Sciatic nerve (tissue), 2 donors: ENCODE measurements at regions not wholly inside any gene's neighbourhood (a gene's known extent, or its start where the extent isn't known, plus 50 kb on each side); places are given as distances from the start of the nearest gene placed in this dataset.
"Not testable (repeated sequence)": the region's sequence is repeated elsewhere in the genome, so short reads cannot be mapped to it uniquely, and the experiment has no call there.

Experiments used
- ATAC-seq: fragments of 200-7000 bp; cut with Tn5 transposase; one replicate; pipeline ENCODE4 v1.9.1; 2020; ENCODE audit warnings: mild to moderate bottlenecking, moderate library complexity
- DNase-seq: peaks from one replicate; pipeline ENCODE4 v3.0.0-alpha.2; 2020; ENCODE audit warnings: low spot score
- intact Hi-C: fragments of 100-400 bp; cut with DNase I; formaldehyde crosslinking; loops from one replicate; pipeline ENCODE4 v1.14.2; 2022
- donor health status: DM: no; HTN: no; CAD: no.
- donor health status: DM: no; HTN: no; CAD: no.

DNA sequence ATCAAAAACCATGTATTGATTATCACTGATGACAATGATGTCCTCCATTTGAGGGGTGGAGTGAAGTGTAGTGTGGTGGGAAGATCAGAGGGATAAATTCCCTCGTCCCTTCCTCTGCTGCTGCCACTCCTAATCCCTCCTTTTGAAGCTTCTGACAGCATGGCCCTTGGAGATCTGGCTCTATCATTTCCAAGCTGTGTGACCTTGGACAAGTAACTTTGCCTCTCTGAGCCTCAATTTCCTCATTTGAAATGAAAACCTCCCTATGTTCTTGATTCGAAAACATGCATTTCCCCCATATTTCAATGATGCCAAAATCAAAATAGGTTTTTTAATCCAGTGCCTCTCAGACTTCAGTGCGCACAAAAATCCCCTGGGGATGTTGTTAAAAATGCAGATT is 231.6 kb downstream of the RBM19 start:
- DNase-seq (no peak), ATAC-seq (no peak)
- intact Hi-C loops = no loop called here

DNA sequence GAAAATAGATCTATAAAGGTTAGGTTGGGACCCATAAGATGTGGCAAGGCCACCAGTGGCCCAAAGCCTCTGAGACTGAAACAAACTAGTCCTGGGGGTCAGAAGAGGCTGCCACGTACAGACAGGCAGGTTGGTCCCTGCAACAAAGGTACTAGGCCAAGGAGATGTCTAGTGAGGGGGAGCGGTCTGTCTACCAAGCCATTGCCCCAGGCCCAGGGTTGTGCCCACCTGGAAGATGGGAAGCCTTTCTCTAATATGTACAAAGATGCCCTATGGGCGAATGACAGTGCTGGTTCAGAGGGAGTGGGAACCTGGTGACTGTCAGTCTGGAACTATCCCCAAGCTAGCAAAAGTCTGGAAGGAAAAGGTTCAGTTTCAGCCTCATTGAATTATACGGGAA is 233.2 kb downstream of the RBM19 start:
- intact Hi-C loops = no loop called here
- no peak for ATAC-seq
- no peak for DNase-seq

GRCh38 chr12:113727651-113728061 is 238.5 kb downstream of the RBM19 start:
- no peak for DNase-seq
- intact Hi-C loops = loop anchor here (5.0 kb wide), 1 partner anchor 600 kb away; no protein-coding TSS in a partner anchor
- no peak for ATAC-seq

DNA sequence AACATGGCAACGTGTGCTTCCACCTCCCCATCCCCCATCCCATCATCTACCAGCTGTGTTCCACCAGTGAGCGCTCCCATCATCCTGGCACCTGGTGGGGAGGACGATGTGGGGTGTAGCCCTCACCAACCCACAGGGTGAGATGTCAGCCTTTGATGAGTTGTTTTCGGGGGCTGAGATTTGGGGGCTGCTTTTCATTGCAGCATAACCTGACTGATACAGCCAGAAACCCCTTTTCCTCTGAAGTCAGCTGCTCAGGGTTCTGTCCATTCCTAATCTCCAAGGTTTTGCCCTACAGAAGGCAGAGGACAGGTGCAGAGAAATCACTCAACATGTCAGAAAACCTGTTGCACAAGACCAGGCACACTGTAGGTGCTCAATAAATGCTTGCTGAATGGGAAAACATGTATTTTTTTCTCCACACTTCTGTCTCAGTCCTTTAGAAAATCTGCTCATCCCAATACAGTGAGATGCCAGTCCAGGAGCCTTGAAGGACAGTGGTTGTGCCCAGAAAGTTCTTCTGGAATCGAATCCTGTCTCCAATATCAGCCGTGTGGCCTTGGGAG is 239.8 kb downstream of the RBM19 start:
- DNase-seq (no peak), ATAC-seq (no peak)
- intact Hi-C loops = loop anchor here (5.0 kb wide), 1 partner anchor 601 kb away; no protein-coding TSS in a partner anchor

DNA sequence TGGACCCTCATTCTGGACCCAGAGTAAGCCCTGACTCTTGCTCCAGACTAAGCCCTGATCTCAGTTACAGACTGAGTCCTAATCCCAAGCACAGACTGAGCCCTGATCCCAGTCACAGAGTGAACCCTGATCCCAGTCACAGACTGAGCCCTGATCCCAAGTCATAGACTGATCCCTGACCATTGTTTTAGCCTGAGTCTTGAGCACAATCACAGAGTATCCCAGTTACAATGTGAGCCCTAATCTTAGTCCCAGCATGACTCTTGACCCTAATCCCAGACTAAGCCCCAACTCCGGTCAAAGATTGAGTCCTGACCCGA is 240.6 kb downstream of the RBM19 start:
- intact Hi-C loops = loop anchor here (5.0 kb wide), 1 partner anchor 602 kb away; no protein-coding TSS in a partner anchor
- ATAC-seq (no peak), DNase-seq (no peak)

- intact Hi-C loops = loop anchor here (5.0 kb wide), 1 partner anchor 602 kb away; no protein-coding TSS in a partner anchor
- DNase-seq = no peak
- ATAC-seq = no peak
Observed at GRCh38 chr12:113724794-113725556, 241.2 kb downstream of the RBM19 start.

DNA sequence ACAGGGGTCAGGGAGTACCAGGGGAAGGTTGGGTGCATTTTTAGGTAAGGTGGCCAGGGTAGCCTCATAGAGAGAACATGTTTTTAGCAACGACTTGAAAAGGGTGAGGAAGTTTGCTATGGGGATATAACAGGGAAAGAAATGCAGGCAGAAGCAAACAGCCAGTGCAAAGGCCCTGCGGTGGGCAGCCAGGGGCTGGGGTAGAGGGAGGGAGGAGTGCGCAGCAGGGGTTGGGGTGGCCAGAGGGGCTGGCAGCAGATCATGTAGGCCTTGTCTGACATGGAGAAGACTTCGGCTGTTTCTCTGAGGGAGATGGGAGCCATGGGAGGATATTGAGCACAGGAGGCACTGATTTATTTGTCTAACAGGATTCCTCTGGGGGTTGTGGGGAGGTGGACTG is 242.5 kb downstream of the RBM19 start:
- ATAC-seq = no peak
- intact Hi-C loops = no loop called here
- no peak for DNase-seq

DNA sequence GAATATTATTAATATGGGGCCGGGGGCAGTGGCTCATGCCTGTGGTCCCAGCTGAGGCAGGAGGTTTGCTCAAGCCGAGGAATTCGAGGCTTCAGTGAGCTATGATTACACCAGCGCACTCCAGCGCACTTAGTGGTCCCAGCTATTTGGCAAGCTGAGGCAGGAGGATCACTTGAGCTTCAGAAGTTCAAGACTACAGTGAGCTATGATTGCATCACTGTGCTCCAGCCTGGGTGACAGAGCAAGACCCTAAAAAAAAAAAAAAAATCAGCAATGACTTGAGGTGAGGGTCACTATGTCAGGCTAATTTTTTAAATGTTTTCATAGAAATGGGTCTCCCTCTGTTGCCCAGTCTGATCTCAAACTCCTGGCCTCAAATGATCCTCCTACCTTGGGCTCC is 243.4 kb downstream of the RBM19 start:
- no peak for ATAC-seq

DNA sequence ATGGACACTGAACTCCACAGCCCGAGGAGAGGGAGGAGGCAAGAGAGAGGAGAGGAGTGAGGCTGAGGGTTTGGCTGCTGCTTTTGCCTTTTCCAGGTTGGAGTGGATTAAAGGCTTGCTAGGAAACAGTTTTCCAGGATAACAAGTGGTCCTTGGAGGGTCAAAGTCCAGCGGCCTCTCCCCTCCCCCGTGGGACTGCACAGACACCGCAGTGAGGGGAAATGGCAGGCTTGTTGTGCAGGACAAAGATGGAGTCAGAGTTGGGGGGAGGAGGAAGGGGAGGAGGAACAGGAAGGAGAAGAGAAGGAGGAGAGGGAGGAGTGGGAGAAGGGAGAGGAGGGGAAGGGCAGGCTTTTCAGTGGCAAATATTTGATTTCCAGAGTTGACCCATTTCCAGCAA is 245.5 kb downstream of the RBM19 start:
- intact Hi-C loops = no loop called here
- DNase-seq (no peak), ATAC-seq (no peak)

More for the DNA sequence above, 243.4 kb downstream of the RBM19 start:
- DNase-seq = no peak
- intact Hi-C loops = no loop called here

DNA sequence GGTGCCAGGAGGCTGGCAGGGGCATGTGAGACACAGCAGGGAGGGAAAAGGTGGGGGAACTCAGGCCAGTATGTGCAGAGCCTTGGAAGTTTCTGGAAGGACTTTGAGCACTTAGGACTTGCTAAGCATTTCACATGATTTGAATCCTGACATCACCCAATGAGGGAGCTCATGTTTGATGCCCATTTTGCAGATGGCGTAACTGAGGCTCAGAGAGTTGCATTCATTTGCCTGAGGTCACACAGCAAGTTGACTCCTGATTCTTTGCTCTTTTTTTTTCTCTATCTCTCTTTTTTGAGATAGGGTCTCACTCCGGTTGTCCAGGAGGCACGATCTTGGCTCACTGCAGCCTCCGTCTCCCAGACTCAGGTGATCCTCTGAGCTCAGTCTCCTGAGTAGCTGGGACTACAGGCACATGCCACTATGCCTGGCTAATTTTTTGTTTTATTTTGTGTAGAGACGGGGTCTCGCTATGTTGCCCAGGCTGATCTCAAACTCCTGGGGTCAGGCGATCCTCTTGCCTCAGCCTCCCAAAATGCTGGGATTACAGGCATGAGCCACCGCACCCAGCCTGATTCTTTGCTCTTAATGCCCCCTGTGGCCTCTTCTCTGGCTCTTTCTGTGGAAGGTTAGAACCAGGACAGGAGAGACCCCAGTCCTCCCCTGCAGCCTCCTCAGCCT is 246.1 kb downstream of the RBM19 start:
- ATAC-seq = no peak
- intact Hi-C loops = no loop called here
- no peak for DNase-seq

- DNase-seq (no peak), ATAC-seq (no peak)
- intact Hi-C loops = no loop called here
Observed at GRCh38 chr12:113713156-113713555, 241.5 kb upstream of the LHX5 start.

DNA sequence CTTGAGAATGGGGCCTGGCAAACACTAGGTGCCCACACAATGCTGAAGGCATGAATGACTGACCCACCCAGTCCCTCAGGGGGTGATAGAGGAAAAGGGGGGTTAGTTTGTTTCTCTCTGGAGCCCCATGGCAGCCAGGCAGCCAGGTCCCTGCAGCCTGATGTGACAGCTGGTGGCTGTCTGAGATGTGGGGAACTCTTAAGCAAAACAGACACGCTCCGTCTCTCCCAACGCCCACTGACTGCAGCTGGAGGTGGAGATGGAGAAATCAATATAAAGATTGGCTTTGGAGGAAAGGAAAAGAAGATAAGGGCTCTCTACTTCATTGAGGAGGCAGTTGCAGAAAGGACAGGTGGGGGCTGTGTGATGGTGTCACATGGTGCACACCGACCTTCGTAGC is 240.8 kb upstream of the LHX5 start:
- intact Hi-C loops = no loop called here
- ATAC-seq = no peak
- peak; percentile 25 for DNase-seq

DNA sequence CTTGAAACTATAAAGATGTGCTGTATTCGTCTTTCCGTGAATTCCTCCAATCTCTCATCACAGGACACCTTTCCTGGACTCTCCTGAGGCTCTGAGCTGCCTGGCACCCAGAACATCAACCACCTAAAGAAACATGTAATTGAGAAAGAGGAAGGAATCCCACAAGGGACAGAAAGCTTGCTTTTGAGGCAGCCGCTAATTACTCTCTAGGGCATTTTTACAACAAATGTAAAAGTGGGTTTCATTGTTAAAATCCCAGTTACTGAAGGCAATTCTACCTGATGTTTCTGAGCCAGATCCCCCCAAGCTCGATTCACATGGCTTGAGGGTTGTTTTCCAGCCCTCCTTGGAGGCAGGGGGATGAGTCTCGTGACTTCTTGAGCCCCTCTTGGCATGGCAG is 238.5 kb upstream of the LHX5 start:
- intact Hi-C loops = no loop called here
- no peak for ATAC-seq

GRCh38 chr12:113709456-113709855 is 237.8 kb upstream of the LHX5 start:
- intact Hi-C loops = no loop called here
- DNase-seq (no peak), ATAC-seq (no peak)

More for the DNA sequence above, 238.5 kb upstream of the LHX5 start:
- no peak for DNase-seq

GRCh38 chr12:113702836-113703235 is 231.2 kb upstream of the LHX5 start:
- DNase-seq (no peak), ATAC-seq (no peak)
- intact Hi-C loops = no loop called here

DNA sequence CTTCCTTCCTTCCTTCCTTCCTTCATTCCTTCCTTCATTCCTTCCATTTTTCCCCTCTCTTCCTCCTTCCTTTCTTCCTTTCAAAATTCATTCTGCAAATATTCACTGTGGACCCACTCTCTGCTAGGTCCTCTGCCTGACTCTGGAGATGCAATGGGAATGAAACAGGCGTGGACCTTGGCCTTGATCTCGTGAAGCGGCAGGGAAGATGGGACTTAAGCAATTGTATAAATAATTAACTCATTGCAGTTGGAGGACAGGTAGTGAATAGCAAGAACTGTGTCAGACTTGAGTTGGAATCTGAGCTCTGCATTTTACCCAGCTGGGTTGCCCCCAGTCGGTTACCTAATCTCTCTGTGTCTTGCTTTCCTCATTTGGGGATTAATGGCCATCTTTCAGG is 230.6 kb upstream of the LHX5 start:
- ATAC-seq (no peak), DNase-seq (no peak)
- intact Hi-C loops = no loop called here

GRCh38 chr12:113700943-113701342 is 229.3 kb upstream of the LHX5 start:
- intact Hi-C loops = no loop called here
- ATAC-seq (no peak), DNase-seq (no peak)

GRCh38 chr12:113699984-113700383 is 228.3 kb upstream of the LHX5 start:
- DNase-seq, ATAC-seq, intact Hi-C loops: not testable (repeated sequence)

GRCh38 chr12:113698510-113698858 is 226.8 kb upstream of the LHX5 start:
- DNase-seq = no peak
- intact Hi-C loops = no loop called here
- ATAC-seq = no peak
